Upper lobe of right lung (tissue), 1 donor: ENCODE measurements at regions not wholly inside any gene's neighbourhood (a gene's known extent, or its start where the extent isn't known, plus 50 kb on each side); places are given as distances from the start of the nearest gene placed in this dataset.
"Not testable (repeated sequence)": the region's sequence is repeated elsewhere in the genome, so short reads cannot be mapped to it uniquely, and the experiment has no call there.

Experiments
- ATAC-seq: fragments of 200-7000 bp; cut with Tn5 transposase; one replicate; pipeline ENCODE4 v1.9.1; 2020; ENCODE audit warnings: mild to moderate bottlenecking, moderate library complexity
- DNase-seq: peaks from one replicate; pipeline ENCODE4 v3.0.0-alpha.2; 2020
- H3K27ac ChIP-seq: fragments of 200-600 bp; one replicate; pipeline ENCODE4 v1.8.0; 2022
- H3K27me3 ChIP-seq: fragments of 200-600 bp; one replicate; pipeline ENCODE4 v1.8.0; 2022; ENCODE audit warnings: mild to moderate bottlenecking
- H3K36me3 ChIP-seq: fragments of 200-600 bp; one replicate; pipeline ENCODE4 v1.8.0; 2022
- H3K4me1 ChIP-seq: fragments of 200-600 bp; one replicate; pipeline ENCODE4 v1.8.0; 2022
- H3K4me3 ChIP-seq: fragments of 200-600 bp; one replicate; pipeline ENCODE4 v1.8.0; 2022; ENCODE audit warnings: mild to moderate bottlenecking
- H3K9me3 ChIP-seq: fragments of 200-600 bp; one replicate; pipeline ENCODE4 v1.8.0; 2022
- intact Hi-C: fragments of 100-400 bp; cut with DNase I; formaldehyde crosslinking; loops from one replicate; pipeline ENCODE4 v1.11.0; 2022
- TF ChIP-seq, protein P1 (sequence below): fragments of 200-600 bp; IDR thresholded peaks from one replicate; pipeline ENCODE4 v1.8.0; 2022; ENCODE audit warnings: antibody characterized with exemption
- donor health status: DM: no; HTN: yes; CAD: no; lungs with severe emphysema.

DNA sequence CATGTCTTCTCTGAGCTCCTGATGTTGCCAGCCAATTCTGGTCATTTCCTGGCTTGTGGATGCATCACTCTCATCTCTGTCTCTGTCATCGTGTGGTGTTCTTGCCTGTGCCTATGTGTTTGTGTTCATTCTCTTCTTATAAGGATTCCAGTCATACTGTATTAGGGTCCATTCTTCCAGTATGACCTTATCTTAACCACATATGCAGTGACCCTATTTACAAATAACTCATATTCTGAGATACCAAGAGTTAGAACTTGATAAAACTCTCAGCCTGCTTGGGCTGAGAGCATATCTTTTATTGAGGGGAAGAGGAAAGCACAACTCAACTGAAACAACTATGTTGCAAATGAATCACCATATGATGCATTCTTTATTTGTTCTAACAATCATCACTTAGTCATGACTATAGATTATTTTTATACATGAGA is 189.0 kb upstream of the ANXA10 start:
- Histone ChIP-seq H3K4me1 (no peaks in the 10 kb centered on the region), H3K27me3 (no peaks in the 10 kb centered on the region), H3K36me3 (no peaks in the 10 kb centered on the region), H3K27ac (no peak overlapping the region), H3K9me3 (no peaks in the 10 kb centered on the region), H3K4me3 (no peak overlapping the region)
- no peak for DNase-seq
- no peak for ATAC-seq
- TF ChIP-seq, protein P1, sequence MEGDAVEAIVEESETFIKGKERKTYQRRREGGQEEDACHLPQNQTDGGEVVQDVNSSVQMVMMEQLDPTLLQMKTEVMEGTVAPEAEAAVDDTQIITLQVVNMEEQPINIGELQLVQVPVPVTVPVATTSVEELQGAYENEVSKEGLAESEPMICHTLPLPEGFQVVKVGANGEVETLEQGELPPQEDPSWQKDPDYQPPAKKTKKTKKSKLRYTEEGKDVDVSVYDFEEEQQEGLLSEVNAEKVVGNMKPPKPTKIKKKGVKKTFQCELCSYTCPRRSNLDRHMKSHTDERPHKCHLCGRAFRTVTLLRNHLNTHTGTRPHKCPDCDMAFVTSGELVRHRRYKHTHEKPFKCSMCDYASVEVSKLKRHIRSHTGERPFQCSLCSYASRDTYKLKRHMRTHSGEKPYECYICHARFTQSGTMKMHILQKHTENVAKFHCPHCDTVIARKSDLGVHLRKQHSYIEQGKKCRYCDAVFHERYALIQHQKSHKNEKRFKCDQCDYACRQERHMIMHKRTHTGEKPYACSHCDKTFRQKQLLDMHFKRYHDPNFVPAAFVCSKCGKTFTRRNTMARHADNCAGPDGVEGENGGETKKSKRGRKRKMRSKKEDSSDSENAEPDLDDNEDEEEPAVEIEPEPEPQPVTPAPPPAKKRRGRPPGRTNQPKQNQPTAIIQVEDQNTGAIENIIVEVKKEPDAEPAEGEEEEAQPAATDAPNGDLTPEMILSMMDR: no peak
- intact Hi-C loops: no loop called here

DNA sequence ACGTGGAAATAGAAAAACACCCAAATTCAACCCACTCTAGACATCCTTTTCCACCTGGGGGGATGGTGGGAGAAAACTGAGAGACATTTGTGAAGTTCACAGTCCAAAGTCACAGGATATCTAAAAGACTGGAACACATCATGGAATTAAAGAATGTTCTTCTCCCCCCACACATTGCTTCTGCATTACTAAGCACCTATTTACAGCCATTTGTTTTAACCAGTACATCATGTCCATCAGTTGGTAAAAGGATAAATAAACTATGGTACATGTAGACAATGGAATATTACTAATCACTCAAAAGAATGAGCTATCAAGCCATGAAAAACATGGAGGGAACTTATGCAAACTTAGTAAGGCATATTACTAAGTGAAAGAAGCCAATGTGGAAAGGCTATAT is 185.5 kb upstream of the ANXA10 start:
- H3K36me3 ChIP-seq: no peaks in the 10 kb centered on the region
- no peak overlapping the region for H3K27ac ChIP-seq
- intact Hi-C loops: no loop called here
- TF ChIP-seq, protein P1: no peak
- no peak for ATAC-seq
- no peaks in the 10 kb centered on the region for H3K4me1 ChIP-seq
- no peaks in the 10 kb centered on the region for H3K9me3 ChIP-seq
- no peak overlapping the region for H3K4me3 ChIP-seq
- H3K27me3 ChIP-seq: no peaks in the 10 kb centered on the region
- DNase-seq: no peak

DNA sequence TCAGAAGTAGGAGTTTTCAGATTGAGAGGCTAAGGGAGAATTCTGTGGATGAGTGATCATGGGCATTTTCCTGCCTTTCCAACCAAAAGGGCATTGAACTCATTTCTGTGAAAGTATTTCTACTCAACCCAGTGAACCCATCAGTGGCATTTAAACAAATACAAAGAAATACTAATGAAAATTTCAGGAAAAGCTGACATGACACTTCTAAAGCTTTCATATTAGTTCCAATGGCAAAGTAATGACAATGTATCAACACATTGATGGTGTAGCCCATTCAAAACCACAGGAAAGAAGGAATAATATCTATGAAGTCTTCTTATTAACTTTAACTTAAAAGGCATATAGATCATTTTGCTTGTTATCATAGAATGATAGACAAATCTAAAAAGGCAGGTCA is 183.5 kb upstream of the ANXA10 start:
- no peaks in the 10 kb centered on the region for H3K36me3 ChIP-seq
- no peaks in the 10 kb centered on the region for H3K9me3 ChIP-seq
- no peaks in the 10 kb centered on the region for H3K4me1 ChIP-seq
- H3K4me3 ChIP-seq: no peak overlapping the region
- intact Hi-C loops: no loop called here
- ATAC-seq (no peak), DNase-seq (no peak)
- no peaks in the 10 kb centered on the region for H3K27me3 ChIP-seq
- no peak overlapping the region for H3K27ac ChIP-seq
- TF ChIP-seq, protein P1: no peak

- ATAC-seq, H3K9me3 ChIP-seq, H3K4me1 ChIP-seq, H3K27ac ChIP-seq, DNase-seq, intact Hi-C loops, H3K27me3 ChIP-seq, H3K36me3 ChIP-seq, H3K4me3 ChIP-seq: not testable (repeated sequence)
Measured at GRCh38 chr4:167912535-167912934, 179.8 kb upstream of the ANXA10 start.

DNA sequence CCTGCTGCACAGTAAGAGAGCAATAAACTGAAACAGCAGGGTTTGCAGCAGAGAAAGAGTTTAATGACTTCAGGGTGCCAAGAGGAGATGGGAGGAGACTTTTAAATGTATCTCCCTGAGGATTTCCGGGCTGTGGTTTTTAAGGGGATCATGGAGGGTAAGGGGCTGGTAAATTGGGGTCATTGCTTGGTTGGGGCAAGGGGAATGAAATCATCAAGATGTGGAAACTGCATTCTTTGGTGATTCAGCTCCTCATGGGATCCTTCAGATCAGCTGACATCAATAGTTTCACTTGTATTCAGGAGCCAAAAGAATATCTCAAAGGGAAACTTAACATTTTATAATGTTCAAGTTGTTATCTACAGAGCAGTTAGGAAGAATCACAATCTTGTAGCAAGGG is 174.3 kb upstream of the ANXA10 start:
- Histone ChIP-seq H3K36me3 (no peaks in the 10 kb centered on the region), H3K27ac (no peak overlapping the region), H3K4me1 (no peaks in the 10 kb centered on the region), H3K9me3 (no peaks in the 10 kb centered on the region), H3K4me3 (no peak overlapping the region), H3K27me3 (no peaks in the 10 kb centered on the region)
- intact Hi-C loops: no loop called here
- TF ChIP-seq, protein P1: no peak
- DNase-seq: no peak
- no peak for ATAC-seq

- no peak for ATAC-seq
- Histone ChIP-seq H3K9me3 (no peaks in the 10 kb centered on the region), H3K4me3 (no peak overlapping the region), H3K27ac (no peak overlapping the region), H3K27me3 (no peaks in the 10 kb centered on the region), H3K4me1 (no peaks in the 10 kb centered on the region), H3K36me3 (no peaks in the 10 kb centered on the region)
- intact Hi-C loops: no loop called here
- no peak for DNase-seq
- TF ChIP-seq, protein P1: no peak
Measured at GRCh38 chr4:167930166-167930565, 162.2 kb upstream of the ANXA10 start.
